Lower leg skin (tissue), 3 donors: ENCODE measurements at regions not wholly inside any gene's neighbourhood (a gene's known extent, or its start where the extent isn't known, plus 50 kb on each side); places are given as distances from the start of the nearest gene placed in this dataset.

Experiments
- CTCF ChIP-seq, 3 donors: fragments of 450-650 bp; IDR thresholded peaks; one replicate each; pipeline ENCODE4 v1.5.1; 2016; ENCODE audit warnings: antibody characterized with exemption in 3 of 3, mild to moderate bottlenecking in 3 of 3, moderate library complexity in 2 of 3
- POLR2A ChIP-seq, 2 donors: fragments of 450-650 bp; IDR thresholded peaks; one replicate each; pipeline ENCODE4 v1.6.1; 2016 to 2017; ENCODE audit warnings: antibody characterized with exemption in 2 of 2, mild to moderate bottlenecking in 1 of 2, moderate library complexity in 1 of 2

GRCh38 chr1:2941907-2942306 is 79.4 kb upstream of the ACTRT2 start:
- TF ChIP-seq POLR2A (IDR thresholded peaks at IDR 0.05) (no peak), CTCF (IDR thresholded peaks at IDR 0.05) (no peak)
